K562 (cell line): ENCODE measurements at regions not wholly inside any gene's neighbourhood (a gene's known extent, or its start where the extent isn't known, plus 50 kb on each side); places are given as distances from the start of the nearest gene placed in this dataset.
A peak's percentile ranks its signal among the peaks of the same experiment; 100 is the strongest.

Source experiments
- ATAC-seq: fragments of 200-7000 bp; cut with Tn5 transposase; 3 replicates; pipeline ENCODE4 v1.9.1; 2020; ENCODE audit warnings: moderate library complexity
- BruUV-seq: library from RNA; stranded (reverse); fragments of 400-500 nt; replicated peaks from 2 replicates; lab custom pipeline; 2021; lab: Mats Ljungman, UMichigan
- CTCF ChIA-PET: fragments of 300-600 bp; formaldehyde crosslinking; extraction: SDS; loops from one replicate; lab custom pipeline; 2021; ENCODE audit warnings: low intra/inter-chr PET ratio; lab: Yijun Ruan, JAX
- POLR2A ChIA-PET: fragments of 300-600, 350-650 bp; sonication (Branson Sonifier 250); formaldehyde crosslinking; extraction: SDS; loops from one replicate; lab custom pipeline; 2021; ENCODE audit warnings: antibody characterized with exemption, inconsistent platforms; lab: Yijun Ruan, JAX
- DNase-seq, 4 experiments: peaks; one replicate each; pipeline versions ENCODE4 v3.0.0 to v3.0.0-alpha.2; 2011 to 2018; ENCODE audit warnings: low spot score in 3 of 4, mixed read lengths in 3 of 4; ENCODE audit errors: extremely low read depth in 1 of 4
- FAIRE-seq: peaks from 2 replicates; lab custom pipeline; 2011; peaks lifted over from hg19 to GRCh38; lab: Jason Lieb, UNC
- H2AFZ ChIP-seq: 2 replicates; pipeline ENCODE4 v1.6.0; 2011; ENCODE audit warnings: low read depth, low read length, control low read depth, inconsistent platforms
- H3K27ac ChIP-seq: fragments of 200-600 bp; 3 replicates; pipeline ENCODE4 v1.8.0; 2011; ENCODE audit warnings: low read depth, mild to moderate bottlenecking, control low read depth, inconsistent platforms, low read length, moderate library complexity, mixed read lengths; ENCODE audit errors: extremely low read depth
- H3K27me3 ChIP-seq, 2 experiments: fragments of 300-600 bp in 1 of 2; 2 replicates in 1 of 2; 3 replicates in 1 of 2; pipeline versions ENCODE4 v1.6.0 to v1.8.0; 2011; ENCODE audit warnings: inconsistent platforms in 2 of 2, low read length in 2 of 2, mild to moderate bottlenecking in 1 of 2, mixed read lengths in 1 of 2, moderate library complexity in 1 of 2; ENCODE audit not compliant: control insufficient read depth in 2 of 2, insufficient read depth in 2 of 2
- H3K36me3 ChIP-seq: fragments of 300-600 bp; 3 replicates; pipeline ENCODE4 v1.8.0; 2011; ENCODE audit warnings: mild to moderate bottlenecking, low read length, inconsistent platforms; ENCODE audit not compliant: control insufficient read depth, insufficient read depth
- H3K4me1 ChIP-seq, 2 experiments: fragments of 200-600 bp in 1 of 2; replicated peaks in 1 of 2; 2 replicates in 1 of 2; 3 replicates in 1 of 2; pipeline versions ENCODE4 v1.5.1 to v1.8.0; 2011; ENCODE audit warnings: inconsistent platforms in 2 of 2, low read length in 2 of 2, mild to moderate bottlenecking in 1 of 2, mixed read lengths in 1 of 2, moderate library complexity in 1 of 2; ENCODE audit not compliant: control insufficient read depth in 2 of 2, insufficient read depth in 2 of 2
- H3K4me2 ChIP-seq: 2 replicates; pipeline ENCODE4 v1.6.1; 2011; ENCODE audit warnings: low read length, control low read depth, inconsistent platforms, mixed read lengths; ENCODE audit not compliant: insufficient read depth
- H3K4me3 ChIP-seq: fragments of 200-600 bp; sonication (generic), shearing (Covaris generic); 2 replicates; pipeline ENCODE4 v1.5.1; 2016; ENCODE audit warnings: control low read depth, inconsistent platforms
- H3K79me2 ChIP-seq: fragments of 200-600 bp; 3 replicates; pipeline ENCODE4 v1.8.0; 2011; ENCODE audit warnings: low read length, inconsistent platforms; ENCODE audit not compliant: control insufficient read depth, insufficient read depth
- H3K9ac ChIP-seq, 2 experiments: 2 replicates each; pipeline versions ENCODE4 v1.6.0 to v1.6.1; 2011; ENCODE audit warnings: low read depth in 2 of 2, low read length in 2 of 2, control low read depth in 1 of 2, inconsistent platforms in 1 of 2, mild to moderate bottlenecking in 1 of 2, mixed read lengths in 1 of 2; ENCODE audit not compliant: insufficient read depth in 1 of 2
- H3K9me1 ChIP-seq: one replicate; pipeline ENCODE4 v1.6.0; 2011; ENCODE audit warnings: inconsistent platforms, mild to moderate bottlenecking, low read length, moderate library complexity; ENCODE audit not compliant: control insufficient read depth, insufficient read depth
- H3K9me3 ChIP-seq: replicated peaks from 2 replicates; pipeline ENCODE4 v1.5.1; 2011; ENCODE audit warnings: low read depth, low read length, inconsistent platforms; ENCODE audit not compliant: control insufficient read depth, insufficient read depth
- H4K20me1 ChIP-seq: replicated peaks from 2 replicates; pipeline ENCODE4 v1.6.1; 2011; ENCODE audit warnings: low read length, inconsistent platforms, mixed read lengths; ENCODE audit not compliant: control insufficient read depth, insufficient read depth
- AFF4 ChIP-seq: sonication (generic); formaldehyde crosslinking; IDR thresholded peaks from 2 replicates; pipeline ENCODE4 v1.8.0; 2023; ENCODE audit warnings: mild to moderate bottlenecking, missing genetic modification reagents
- ARID1B ChIP-seq: fragments of 450-650 bp; IDR thresholded peaks from 2 replicates; pipeline ENCODE4 v1.6.1; 2016; ENCODE audit warnings: antibody characterized with exemption, mild to moderate bottlenecking, inconsistent platforms
- CREB3L1 ChIP-seq: fragments of 450-650 bp; IDR thresholded peaks from 2 replicates; pipeline ENCODE4 v1.6.1; 2014; ENCODE audit warnings: low read depth, mild to moderate bottlenecking, moderate library complexity, borderline replicate concordance
- FOSL1 ChIP-seq: fragments of 200-800 bp; sonication (Bioruptor generic); conservative IDR thresholded peaks from 2 replicates; pipeline ENCODE4 v1.6.1; 2016; ENCODE audit warnings: missing genetic modification characterization, missing compliant biosample characterization
- GABPA ChIP-seq: fragments of 200-800 bp; sonication (Bioruptor generic); conservative IDR thresholded peaks from 2 replicates; pipeline ENCODE4 v1.6.1; 2016; ENCODE audit warnings: low read depth, missing genetic modification characterization, missing compliant biosample characterization
- MBD1 ChIP-seq: fragments of 250-450 bp; sonication (Bioruptor Pico); IDR thresholded peaks from 2 replicates; pipeline ENCODE4 v1.8.0; 2022; ENCODE audit warnings: inconsistent platforms
- NCOA2 ChIP-seq, 2 experiments: fragments of 450-650 bp; IDR thresholded peaks; 2 replicates each; pipeline ENCODE4 v1.6.1; 2018; ENCODE audit warnings: mild to moderate bottlenecking in 2 of 2, moderate library complexity in 1 of 2; ENCODE audit not compliant: partially characterized antibody in 2 of 2
- SRF ChIP-seq, 2 experiments: fragments of 250-450, 450-650 bp in 1 of 2; sonication (Bioruptor Pico) in 1 of 2; sonication (generic) in 1 of 2; formaldehyde crosslinking; IDR thresholded peaks; 2 replicates each; pipeline versions ENCODE4 v1.5.0 to v1.5.1; 2020 to 2022; ENCODE audit warnings: mild to moderate bottlenecking in 1 of 2, missing genetic modification reagents in 1 of 2
- ZNF561 ChIP-seq: fragments of 450-650 bp; formaldehyde crosslinking; conservative IDR thresholded peaks from 2 replicates; pipeline ENCODE4 v1.4.0; 2020; ENCODE audit warnings: mild to moderate bottlenecking, moderate library complexity
- ZNF584 ChIP-seq: fragments of 200-800 bp; sonication (Bioruptor generic); IDR thresholded peaks from 2 replicates; pipeline ENCODE4 v1.6.1; 2016; ENCODE audit warnings: low read depth, mild to moderate bottlenecking, missing genetic modification characterization, missing compliant biosample characterization
- whole genome bisulfite sequencing: fragments of 100-300 bp; shearing (Covaris generic); methylation state at CpG from one replicate; pipeline ENCODE4 v1.1.6; 2016; ENCODE audit warnings: low coverage, mixed read lengths; ENCODE audit not compliant: insufficient coverage; ENCODE audit errors: missing lambda C conversion rate; 5-methylcytosine and 5-hydroxymethylcytosine counted together
- in situ Hi-C: fragments of 300-500 bp; cut with MboI; formaldehyde crosslinking; loops from 4 replicates; pipeline ENCODE4 v1.15.0; 2018; ENCODE audit warnings: inconsistent platforms, mixed read lengths
- intact Hi-C: fragments of 100-400 bp; cut with micrococcal nuclease; formaldehyde crosslinking; loops from 2 replicates; pipeline ENCODE4 v1.14.2; 2022
- TF ChIP-seq, protein P1 (sequence below), 2 experiments: fragments of 450-650 bp in 1 of 2; sonication (generic) in 1 of 2; formaldehyde crosslinking in 1 of 2; IDR thresholded peaks in 1 of 2; conservative IDR thresholded peaks in 1 of 2; 2 replicates each; pipeline versions ENCODE4 v1.6.1 to v1.8.1; 2016 to 2023; ENCODE audit warnings: mild to moderate bottlenecking in 2 of 2, moderate library complexity in 2 of 2, inconsistent platforms in 1 of 2, missing genetic modification reagents in 1 of 2

DNA sequence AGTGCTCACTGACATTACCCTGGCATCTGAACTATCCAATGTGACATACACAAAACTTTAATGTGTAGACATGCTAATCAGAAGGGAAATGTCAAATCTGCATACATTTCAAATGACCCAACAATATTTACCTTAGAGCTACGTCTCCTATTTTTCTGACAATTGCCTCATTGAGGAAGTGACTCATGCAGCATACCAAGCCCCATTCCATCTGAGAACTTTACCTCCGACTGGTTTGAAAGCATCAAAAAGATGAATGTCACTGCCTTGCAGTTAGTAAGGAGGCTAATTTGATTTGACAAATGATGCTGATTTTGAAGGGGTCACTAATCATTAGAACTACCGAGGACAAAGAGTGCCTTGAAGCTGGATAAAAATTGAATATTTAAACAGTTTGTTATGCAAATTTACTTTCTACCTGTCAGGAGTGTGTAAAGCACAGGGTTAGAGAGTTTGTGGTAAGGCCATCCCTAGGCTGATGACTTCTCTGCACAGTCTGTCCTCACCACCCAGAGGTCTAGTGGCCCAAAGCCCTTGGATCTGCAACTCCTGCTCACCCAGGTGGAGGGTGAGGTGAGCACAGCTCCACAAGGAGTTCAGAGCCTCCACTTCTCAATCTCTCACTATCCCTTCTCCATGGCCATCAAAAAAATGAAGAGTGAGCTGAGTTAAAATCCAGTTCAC lies 500.3 kb upstream of the C1orf87 start:
- in situ Hi-C loops, result no loop called here
- H3K9me1 ChIP-seq, result no peaks in the 10 kb centered on the region
- FAIRE-seq (peak; percentile 29), ATAC-seq (no peak), DNase-seq (no peak)
- no peaks in the 10 kb centered on the region for H3K9me3 ChIP-seq
- no peaks in the 10 kb centered on the region; a peak in 1 of 5 replicates for H3K4me1 ChIP-seq
- H3K27ac ChIP-seq, result no peak overlapping the region
- no TSS peak for BruUV-seq
- 8% methylated on average over 3 of the region's 3 CpGs for WGBS
- no peaks in the 10 kb centered on the region for H3K36me3 ChIP-seq
- H2AFZ ChIP-seq, result no peak overlapping the region
- CTCF ChIA-PET, result no interaction called here
- H3K4me2 ChIP-seq, result no peak overlapping the region
- H3K9ac ChIP-seq, result no peak overlapping the region
- H3K79me2 ChIP-seq, result no peaks in the 10 kb centered on the region
- no peaks in the 10 kb centered on the region for H3K27me3 ChIP-seq
- H3K4me3 ChIP-seq, result no peak overlapping the region
- POLR2A ChIA-PET, result interaction anchor here (0.7 to 0.8 kb wide), 2 partner anchors 28 to 126 kb away, joined by 3 read pairs; no protein-coding TSS in a partner anchor
- intact Hi-C loops, result loop anchor here (10.0 kb wide), 1 partner anchor 191 kb away; no protein-coding TSS in a partner anchor
- H4K20me1 ChIP-seq, result no peaks in the 10 kb centered on the region
- TF ChIP-seq AFF4 (no peak), CREB3L1 (no peak), FOSL1 (tag) (peak; percentile 79), SRF (CRISPR knock-in tag; IDR thresholded peaks at IDR 0.05) (no peak), NCOA2 (IDR thresholded peaks at IDR 0.05; ENCODE audit: partially characterized antibody in 2 of 2) (no peak), GABPA (tag) (0 out of 2 replicates have a peak, but pooled peaks have one; percentile 18), MBD1 (no peak), ARID1B (0 out of 2 replicates have a peak, but pooled peaks have one; percentile 18), ZNF561 (no peak), ZNF584 (CRISPR knock-in tag) (0 out of 2 replicates have a peak, but pooled peaks have one; percentile 34)
- TF ChIP-seq, protein P1, sequence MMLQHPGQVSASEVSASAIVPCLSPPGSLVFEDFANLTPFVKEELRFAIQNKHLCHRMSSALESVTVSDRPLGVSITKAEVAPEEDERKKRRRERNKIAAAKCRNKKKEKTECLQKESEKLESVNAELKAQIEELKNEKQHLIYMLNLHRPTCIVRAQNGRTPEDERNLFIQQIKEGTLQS (IDR thresholded peaks at IDR 0.05), result peak; percentile 83
- TF ChIP-seq, protein P1 (CRISPR knock-in tag; conservative IDR thresholded peaks at IDR 0.05), result no peak
